Omental fat pad (tissue), 3 donors: ENCODE measurements at regions not wholly inside any gene's neighbourhood (a gene's known extent, or its start where the extent isn't known, plus 50 kb on each side); places are given as distances from the start of the nearest gene placed in this dataset.

Experiments
- ATAC-seq: fragments of 150-250 bp; one replicate; pipeline ENCODE4 v1.9.1; 2016; ENCODE audit warnings: mild to moderate bottlenecking, moderate library complexity; ENCODE audit not compliant: low FRiP score
- DNase-seq: peaks from one replicate; pipeline ENCODE4 v3.0.0-alpha.2; 2019; ENCODE audit warnings: low spot score
- CTCF ChIP-seq, 3 donors: fragments of 450-650 bp; IDR thresholded peaks; one replicate each; pipeline ENCODE4 v1.5.1; 2016 to 2017; ENCODE audit warnings: antibody characterized with exemption in 3 of 3, mild to moderate bottlenecking in 3 of 3, moderate library complexity in 2 of 3

- TF ChIP-seq CTCF (IDR thresholded peaks at IDR 0.05), result no peak
- ATAC-seq (no peak), DNase-seq (no peak)
These were observed 437.0 kb upstream of the CNTN6 start for GRCh38 chr3:655824-656223.

GRCh38 chr3:661356-661755 is 431.5 kb upstream of the CNTN6 start:
- TF ChIP-seq CTCF (IDR thresholded peaks at IDR 0.05), result no peak
- no peak for DNase-seq

GRCh38 chr3:674116-674515 is 418.7 kb upstream of the CNTN6 start:
- TF ChIP-seq CTCF (IDR thresholded peaks at IDR 0.05), result no peak
- ATAC-seq, result no peak
- no peak for DNase-seq

More at GRCh38 chr3:661356-661755, 431.5 kb upstream of the CNTN6 start:
- no peak for ATAC-seq

- TF ChIP-seq CTCF (IDR thresholded peaks at IDR 0.05), result no peak
- DNase-seq (no peak), ATAC-seq (no peak)
These were observed 417.0 kb upstream of the CNTN6 start for GRCh38 chr3:675846-676245.

- no peak for ATAC-seq
- no peak for DNase-seq
- TF ChIP-seq CTCF (IDR thresholded peaks at IDR 0.05), result no peak
These were observed 409.1 kb upstream of the CNTN6 start for GRCh38 chr3:683770-684169.

- TF ChIP-seq CTCF (IDR thresholded peaks at IDR 0.05), result no peak
- ATAC-seq, result no peak
- no peak for DNase-seq
These were observed 402.1 kb upstream of the CNTN6 start for GRCh38 chr3:690770-691169.

- TF ChIP-seq CTCF (IDR thresholded peaks at IDR 0.05), result no peak
- no peak for ATAC-seq
These were observed 392.3 kb upstream of the CNTN6 start for GRCh38 chr3:700514-700913.

More at GRCh38 chr3:700514-700913, 392.3 kb upstream of the CNTN6 start:
- DNase-seq, result no peak
